Subcutaneous abdominal adipose tissue (tissue), 5 donors: ENCODE measurements at regions not wholly inside any gene's neighbourhood (a gene's known extent, or its start where the extent isn't known, plus 50 kb on each side); places are given as distances from the start of the nearest gene placed in this dataset.
"Not testable (repeated sequence)": the region's sequence is repeated elsewhere in the genome, so short reads cannot be mapped to it uniquely, and the experiment has no call there.

ENCODE experiments used
- H3K27ac ChIP-seq: one replicate; pipeline ENCODE4 v1.7.0; 2013; ENCODE audit warnings: low read depth, mild to moderate bottlenecking, inconsistent platforms, low read length, moderate library complexity
- H3K27me3 ChIP-seq, 5 donors: one replicate each; pipeline ENCODE4 v1.7.0; 2013; ENCODE audit warnings: low read length in 5 of 5, inconsistent platforms in 1 of 5; ENCODE audit not compliant: control insufficient read depth in 5 of 5, insufficient read depth in 4 of 5
- H3K36me3 ChIP-seq, 5 donors: one replicate each; pipeline ENCODE4 v1.7.0; 2013; ENCODE audit warnings: low read length in 5 of 5; ENCODE audit not compliant: control insufficient read depth in 5 of 5, insufficient read depth in 5 of 5
- H3K4me1 ChIP-seq, 5 donors: one replicate each; pipeline ENCODE4 v1.7.0; 2013; ENCODE audit warnings: low read length in 5 of 5, mild to moderate bottlenecking in 3 of 5, moderate library complexity in 1 of 5; ENCODE audit not compliant: control insufficient read depth in 5 of 5, insufficient read depth in 5 of 5
- H3K4me3 ChIP-seq, 5 donors: one replicate each; pipeline ENCODE4 v1.7.0; 2013; ENCODE audit warnings: low read length in 5 of 5, low read depth in 1 of 5
- H3K9ac ChIP-seq, 5 donors: one replicate each; pipeline ENCODE4 v1.7.0; 2013; ENCODE audit warnings: low read length in 5 of 5, mild to moderate bottlenecking in 4 of 5, moderate library complexity in 3 of 5
- H3K9me3 ChIP-seq, 5 donors: one replicate each; pipeline ENCODE4 v1.7.0; 2013; ENCODE audit warnings: low read length in 5 of 5; ENCODE audit not compliant: control insufficient read depth in 5 of 5
- donor health status: healthy.
- donor health status: healthy.
- donor health status: healthy.
- donor health status: healthy.
- donor health status: healthy.

GRCh38 chr17:83159204-83160049 is 80.0 kb downstream of the METRNL start:
- Histone ChIP-seq H3K27me3 (peaks cover 0 to 18% (median 0%) of the 10 kb centered on the region in 5 donors), H3K4me1 (peaks cover 0 to 24% (median 15%) of the 10 kb centered on the region in 5 donors), H3K27ac (no peak overlapping the region), H3K9ac (no peak overlapping the region), H3K4me3 (no peak overlapping the region), H3K9me3 (no peaks in the 10 kb centered on the region), H3K36me3 (no peaks in the 10 kb centered on the region)

DNA sequence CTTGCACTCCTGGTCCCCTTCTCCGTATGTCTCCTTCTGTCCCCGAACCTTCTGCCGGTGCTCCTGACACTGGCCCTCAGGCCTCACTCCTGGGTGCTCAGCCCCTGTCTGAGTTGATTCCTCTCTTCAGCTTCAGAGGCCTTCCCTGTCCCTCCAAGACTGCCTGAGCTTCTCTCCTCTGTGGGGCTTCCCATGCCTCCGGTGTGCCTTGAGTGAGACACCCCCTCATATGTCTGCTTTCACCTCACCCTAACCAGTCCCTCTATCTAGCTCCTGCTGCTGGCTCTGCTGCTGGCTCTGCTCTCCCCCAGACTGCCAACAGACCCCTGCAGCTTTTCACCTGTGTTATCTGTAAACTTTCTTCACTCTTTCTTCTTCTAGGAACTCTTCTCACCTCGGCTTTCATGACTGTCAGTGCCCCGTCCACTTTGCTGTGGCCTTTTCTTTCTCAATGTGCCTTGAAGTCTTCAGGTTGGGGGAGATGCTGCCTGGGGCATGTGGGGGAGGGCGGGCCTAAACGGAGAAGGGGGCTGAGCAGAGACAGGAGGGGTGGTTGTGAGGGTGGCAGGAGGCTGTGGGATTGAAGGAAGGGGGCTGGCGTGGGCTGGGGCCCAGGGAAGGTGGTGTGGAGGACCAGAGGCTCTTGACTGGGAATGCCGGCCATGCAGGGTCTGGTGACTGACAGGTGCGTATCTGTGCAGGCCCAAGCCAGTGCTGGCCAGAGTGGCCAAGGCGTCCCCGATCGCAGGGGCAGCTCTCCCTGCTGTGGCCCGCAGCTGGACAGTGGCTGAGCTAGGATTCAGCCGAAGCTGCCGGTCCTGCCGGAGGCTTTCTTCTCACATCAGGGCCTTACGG is 81.3 kb downstream of the METRNL start:
- Histone ChIP-seq H3K9ac (no peak overlapping the region), H3K4me1 (peaks cover 0 to 11% (median 3%) of the 10 kb centered on the region in 5 donors), H3K36me3 (no peaks in the 10 kb centered on the region), H3K9me3 (no peaks in the 10 kb centered on the region), H3K27me3 (peaks cover 0 to 10% (median 0%) of the 10 kb centered on the region in 5 donors), H3K27ac (no peak overlapping the region), H3K4me3 (no peak overlapping the region)

GRCh38 chr17:83161298-83162034 is 82.1 kb downstream of the METRNL start:
- Histone ChIP-seq H3K27ac (no peak overlapping the region), H3K4me1 (peaks cover 0 to 5% (median 0%) of the 10 kb centered on the region in 5 donors), H3K27me3 (peaks cover 0 to 10% (median 0%) of the 10 kb centered on the region in 5 donors), H3K9me3 (no peaks in the 10 kb centered on the region), H3K4me3 (no peak overlapping the region), H3K9ac (no peak overlapping the region), H3K36me3 (no peaks in the 10 kb centered on the region)

GRCh38 chr17:83162035-83162745 is 82.8 kb downstream of the METRNL start:
- Histone ChIP-seq H3K27ac (no peak overlapping the region), H3K9ac (no peak overlapping the region)

DNA sequence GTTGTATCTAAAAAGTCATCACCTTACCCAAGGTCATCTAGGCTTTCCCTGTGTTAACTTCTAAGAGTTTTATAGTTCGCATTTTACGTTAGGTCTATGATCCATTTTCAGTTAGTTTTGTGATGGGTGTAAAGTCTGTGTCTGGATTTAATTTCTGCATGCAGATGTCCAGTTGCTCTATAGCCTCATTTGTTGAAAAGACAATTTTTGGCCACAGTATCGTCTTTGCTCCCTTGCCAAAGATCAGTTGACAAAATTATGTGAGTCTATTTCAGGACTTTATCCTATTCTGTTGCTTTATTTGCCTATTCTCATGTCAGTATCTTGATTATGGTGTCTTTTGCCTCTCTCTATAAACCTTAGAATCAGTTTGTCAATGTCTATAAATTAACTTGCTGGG is 85.1 kb downstream of the METRNL start:
- Histone ChIP-seq H3K4me3 (no peak overlapping the region), H3K9me3 (peaks cover 0 to 2% (median 0%) of the 10 kb centered on the region in 5 donors), H3K27me3 (peaks cover 0 to 10% (median 0%) of the 10 kb centered on the region in 5 donors), H3K4me1 (peaks cover 0 to 5% (median 0%) of the 10 kb centered on the region in 5 donors), H3K9ac (no peak overlapping the region), H3K27ac (no peak overlapping the region), H3K36me3 (no peaks in the 10 kb centered on the region)

More at GRCh38 chr17:83162035-83162745, 82.8 kb downstream of the METRNL start:
- peaks cover 0 to 5% (median 0%) of the 10 kb centered on the region in 5 donors for H3K4me1 ChIP-seq
- H3K27me3 ChIP-seq = peaks cover 0 to 10% (median 0%) of the 10 kb centered on the region in 5 donors
- no peaks in the 10 kb centered on the region for H3K9me3 ChIP-seq
- H3K4me3 ChIP-seq = no peak overlapping the region
- no peaks in the 10 kb centered on the region for H3K36me3 ChIP-seq

DNA sequence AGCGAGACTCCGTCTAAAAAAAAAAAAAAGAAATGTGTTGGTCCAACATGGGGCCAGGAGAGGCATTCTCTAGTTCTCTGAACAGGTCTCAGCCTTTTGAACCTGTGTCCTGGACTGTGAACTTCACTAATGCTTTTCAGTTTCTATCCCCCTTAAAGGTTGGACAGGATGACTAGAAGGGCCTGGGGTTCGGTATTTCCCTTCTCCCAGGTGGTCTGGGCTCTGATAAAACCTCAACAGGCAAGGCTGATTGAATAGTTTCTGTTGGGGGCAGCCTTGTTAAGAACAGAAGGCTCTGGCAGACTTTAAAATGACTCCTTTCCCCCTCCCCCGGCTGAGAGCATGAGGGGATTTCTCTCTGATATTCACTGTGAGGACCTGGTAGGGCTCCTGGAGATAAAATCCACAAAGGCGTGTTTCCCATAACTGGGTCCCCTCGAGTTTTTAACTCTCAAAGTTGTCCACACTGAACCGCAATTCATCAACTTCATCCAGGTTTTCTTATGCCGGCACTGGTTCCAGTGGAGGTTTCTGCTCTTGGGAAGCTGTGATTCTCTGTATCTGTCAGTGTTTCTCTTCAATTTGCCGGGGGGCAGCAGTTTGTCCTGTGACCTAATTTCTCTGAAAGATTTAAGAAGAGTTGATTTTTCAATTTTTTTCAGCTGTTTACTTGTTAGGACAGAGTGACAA is 91.3 kb downstream of the METRNL start:
- H3K9ac ChIP-seq = no peak overlapping the region
- peaks cover 3 to 13% (median 12%) of the 10 kb centered on the region in 5 donors for H3K4me1 ChIP-seq
- H3K27ac ChIP-seq = no peak overlapping the region
- H3K27me3 ChIP-seq = no peaks in the 10 kb centered on the region
- peaks cover 0 to 2% (median 0%) of the 10 kb centered on the region in 5 donors for H3K9me3 ChIP-seq
- no peak overlapping the region for H3K4me3 ChIP-seq
- no peaks in the 10 kb centered on the region for H3K36me3 ChIP-seq

- H3K27me3 ChIP-seq = no peaks in the 10 kb centered on the region
- peaks cover 3 to 13% (median 12%) of the 10 kb centered on the region in 5 donors for H3K4me1 ChIP-seq
- H3K36me3 ChIP-seq = no peaks in the 10 kb centered on the region
- no peak overlapping the region for H3K4me3 ChIP-seq
- H3K9ac ChIP-seq = no peak overlapping the region
- peaks cover 0 to 2% (median 0%) of the 10 kb centered on the region in 5 donors for H3K9me3 ChIP-seq
- H3K27ac ChIP-seq = no peak overlapping the region
These were observed 92.3 kb downstream of the METRNL start for GRCh38 chr17:83171661-83172060.

DNA sequence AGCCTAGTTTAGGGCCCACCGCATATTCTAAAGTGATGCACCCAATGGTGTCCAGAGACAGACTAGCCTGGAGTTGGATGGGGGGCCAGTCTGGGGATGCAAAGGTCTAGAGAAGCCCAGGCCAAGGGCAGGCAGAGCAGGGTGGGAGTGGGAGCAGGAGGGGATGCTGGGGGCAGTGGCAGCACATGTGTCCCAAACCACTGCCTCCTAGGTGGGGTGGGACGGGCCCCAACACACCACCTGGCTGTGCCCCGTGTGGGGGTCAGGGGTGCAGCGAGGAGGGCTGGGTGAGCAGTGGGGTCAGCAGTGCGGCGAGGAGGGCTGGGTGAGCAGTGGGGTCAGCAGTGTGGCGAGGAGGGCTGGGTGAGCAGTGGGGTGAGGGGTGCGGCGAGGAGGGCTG is 92.7 kb downstream of the METRNL start:
- H3K27me3 ChIP-seq, H3K36me3 ChIP-seq, H3K9ac ChIP-seq, H3K4me3 ChIP-seq, H3K27ac ChIP-seq, H3K9me3 ChIP-seq: not testable (repeated sequence)
- H3K4me1 ChIP-seq = peaks cover 3 to 13% (median 12%) of the 10 kb centered on the region in 5 donors

DNA sequence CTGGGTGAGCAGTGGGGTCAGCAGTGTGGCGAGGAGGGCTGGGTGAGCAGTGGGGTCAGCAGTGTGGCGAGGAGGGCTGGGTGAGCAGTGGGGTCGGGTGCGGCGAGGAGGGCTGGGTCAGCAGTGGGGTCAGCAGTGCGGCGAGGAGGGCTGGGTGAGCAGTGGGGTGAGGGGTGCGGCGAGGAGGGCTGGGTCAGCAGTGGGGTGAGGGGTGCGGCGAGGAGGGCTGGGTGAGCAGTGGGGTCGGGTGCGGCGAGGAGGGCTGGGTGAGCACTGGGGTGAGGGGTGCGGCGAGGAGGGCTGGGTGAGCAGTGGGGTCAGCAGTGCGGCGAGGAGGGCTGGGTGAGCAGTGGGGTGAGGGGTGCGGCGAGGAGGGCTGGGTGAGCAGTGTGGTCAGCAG is 93.2 kb downstream of the METRNL start:
- H3K4me3 ChIP-seq, H3K27ac ChIP-seq, H3K9ac ChIP-seq, H3K27me3 ChIP-seq, H3K9me3 ChIP-seq, H3K36me3 ChIP-seq: not testable (repeated sequence)
- peaks cover 3 to 13% (median 12%) of the 10 kb centered on the region in 5 donors for H3K4me1 ChIP-seq
